Suprapubic skin (tissue), 4 donors: ENCODE measurements at regions not wholly inside any gene's neighbourhood (a gene's known extent, or its start where the extent isn't known, plus 50 kb on each side); places are given as distances from the start of the nearest gene placed in this dataset.

Source experiments
- CTCF ChIP-seq, 2 donors: fragments of 200-600 bp in 1 of 2; fragments of 450-650 bp in 1 of 2; sonication (generic) in 1 of 2; IDR thresholded peaks; one replicate each; pipeline ENCODE4 v1.5.1; 2016 to 2019; ENCODE audit warnings: antibody characterized with exemption in 2 of 2, mild to moderate bottlenecking in 1 of 2, moderate library complexity in 1 of 2
- EP300 ChIP-seq: sonication (generic); formaldehyde crosslinking; IDR thresholded peaks from one replicate; pipeline ENCODE4 v1.6.1; 2017; ENCODE audit warnings: antibody characterized with exemption
- POLR2A ChIP-seq, 2 donors: fragments of 450-650 bp; IDR thresholded peaks; one replicate each; pipeline ENCODE4 v1.6.1; 2017; ENCODE audit warnings: antibody characterized with exemption in 2 of 2, mild to moderate bottlenecking in 2 of 2, moderate library complexity in 2 of 2
- POLR2AphosphoS5 ChIP-seq, 3 donors: sonication (generic); formaldehyde crosslinking; IDR thresholded peaks; one replicate each; pipeline ENCODE4 v1.6.1; 2017; ENCODE audit warnings: antibody characterized with exemption in 3 of 3

- TF ChIP-seq CTCF (IDR thresholded peaks at IDR 0.05), result no peak
- no peak for TF ChIP-seq POLR2AphosphoS5 (IDR thresholded peaks at IDR 0.05)
- TF ChIP-seq POLR2A (IDR thresholded peaks at IDR 0.05), result no peak
- TF ChIP-seq EP300, result no peak
Measured at GRCh38 chr2:173612354-173612753, 257.7 kb downstream of the CDCA7 start.
